ENCODE measurements at regions not wholly inside any gene's neighbourhood (a gene's known extent, or its start where the extent isn't known, plus 50 kb on each side); places are given as distances from the start of the nearest gene placed in this dataset.

DNA sequence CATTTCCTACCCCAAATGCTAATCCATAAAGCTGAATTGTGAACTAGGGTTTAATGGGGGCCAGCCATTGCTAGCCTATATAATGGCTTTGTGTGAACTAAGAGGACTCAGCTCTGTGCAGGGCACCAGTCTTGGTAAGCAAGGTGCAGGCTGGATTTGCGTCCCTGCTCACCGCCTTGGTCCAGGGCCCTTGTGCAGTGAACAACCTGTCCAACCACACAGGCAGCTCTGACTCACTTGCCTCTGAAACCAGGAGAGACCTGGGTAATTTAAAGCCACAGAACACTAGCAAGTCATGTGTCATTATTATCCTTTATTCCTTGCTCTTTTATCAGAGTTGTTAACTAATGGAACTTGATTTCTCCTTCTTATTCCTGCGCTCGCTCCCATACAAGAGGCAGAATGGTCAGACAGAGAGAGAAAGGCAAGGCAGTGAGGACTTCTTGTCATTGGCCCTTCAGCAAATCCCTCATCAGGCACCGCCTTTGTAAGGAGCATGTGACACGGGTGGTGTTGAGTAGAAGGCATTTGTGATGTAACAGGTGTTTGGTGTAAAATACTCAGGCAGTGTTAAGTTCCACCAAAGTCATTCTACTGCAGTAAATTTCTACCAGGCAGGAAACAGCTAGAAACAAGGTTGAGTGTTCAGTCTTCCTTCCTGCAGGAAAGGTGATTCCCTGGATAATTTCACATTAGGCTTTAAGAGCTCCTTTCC is 67.3 kb upstream of the OLIG2 start:
- dilution Hi-C loops (cut with MboI; ENCODE audit: extremely low pct_ligation_motif_present, low sequenced_read_pairs), result no loop called here
- H3K79me2 ChIP-seq (ENCODE audit: control insufficient read depth, insufficient read depth, low read length), result no peaks in the 10 kb centered on the region
- no peaks in the 10 kb centered on the region for H3K36me3 ChIP-seq (ENCODE audit: control insufficient read depth in 2 of 2, extremely low read depth in 1 of 2, insufficient read depth in 2 of 2, low read length in 2 of 2)
- no peaks in the 10 kb centered on the region for H4K20me1 ChIP-seq (ENCODE audit: control insufficient read depth, extremely low read depth, insufficient read depth, low read length)
- no peak overlapping the region for H3K4me3 ChIP-seq (ENCODE audit: control insufficient read depth in 2 of 3, extremely low read depth in 1 of 3, insufficient read depth in 2 of 3, low read depth in 1 of 3, low read length in 3 of 3)
- no peak overlapping the region for H3K27ac ChIP-seq (ENCODE audit: control insufficient read depth, insufficient read depth, low read length)
- no peak overlapping the region for H2AFZ ChIP-seq (ENCODE audit: control insufficient read depth, low read length)
- H3K9me3 ChIP-seq (ENCODE audit: control insufficient read depth, low read depth, low read length), result no peaks in the 10 kb centered on the region
- no peaks in the 10 kb centered on the region for H3K4me1 ChIP-seq (ENCODE audit: control insufficient read depth, extremely low read depth, insufficient read depth, low read length)
- H3K27me3 ChIP-seq (ENCODE audit: control insufficient read depth, extremely low read depth, insufficient read depth, low read length), result peaks cover 29% of the 10 kb centered on the region
- no peaks in the 10 kb centered on the region for H3K9me1 ChIP-seq (ENCODE audit: control insufficient read depth, extremely low read depth, insufficient read depth, low read length)
- no peak overlapping the region for H3K9ac ChIP-seq (ENCODE audit: control insufficient read depth, extremely low read depth, insufficient read depth, low read length)
- FAIRE-seq, result no peak
- no peak for DNase-seq (ENCODE audit: low read depth, low spot score)
- no peak for TF ChIP-seq EZH2 (IDR thresholded peaks at IDR 0.05; ENCODE audit: low read length)
- TF ChIP-seq, protein P1, sequence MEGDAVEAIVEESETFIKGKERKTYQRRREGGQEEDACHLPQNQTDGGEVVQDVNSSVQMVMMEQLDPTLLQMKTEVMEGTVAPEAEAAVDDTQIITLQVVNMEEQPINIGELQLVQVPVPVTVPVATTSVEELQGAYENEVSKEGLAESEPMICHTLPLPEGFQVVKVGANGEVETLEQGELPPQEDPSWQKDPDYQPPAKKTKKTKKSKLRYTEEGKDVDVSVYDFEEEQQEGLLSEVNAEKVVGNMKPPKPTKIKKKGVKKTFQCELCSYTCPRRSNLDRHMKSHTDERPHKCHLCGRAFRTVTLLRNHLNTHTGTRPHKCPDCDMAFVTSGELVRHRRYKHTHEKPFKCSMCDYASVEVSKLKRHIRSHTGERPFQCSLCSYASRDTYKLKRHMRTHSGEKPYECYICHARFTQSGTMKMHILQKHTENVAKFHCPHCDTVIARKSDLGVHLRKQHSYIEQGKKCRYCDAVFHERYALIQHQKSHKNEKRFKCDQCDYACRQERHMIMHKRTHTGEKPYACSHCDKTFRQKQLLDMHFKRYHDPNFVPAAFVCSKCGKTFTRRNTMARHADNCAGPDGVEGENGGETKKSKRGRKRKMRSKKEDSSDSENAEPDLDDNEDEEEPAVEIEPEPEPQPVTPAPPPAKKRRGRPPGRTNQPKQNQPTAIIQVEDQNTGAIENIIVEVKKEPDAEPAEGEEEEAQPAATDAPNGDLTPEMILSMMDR (optimal IDR thresholded peaks at IDR 0.05 in 1 of 3, IDR thresholded peaks at IDR 0.05 in 1 of 3, conservative IDR thresholded peaks at IDR 0.05 in 1 of 3; ENCODE audit: extremely low read depth in 1 of 3, insufficient read depth in 2 of 3, low read length in 3 of 3), result no peak
- H3K4me2 ChIP-seq (ENCODE audit: control insufficient read depth, extremely low read depth, insufficient read depth, low read depth, low read length), result no peak overlapping the region

DNA sequence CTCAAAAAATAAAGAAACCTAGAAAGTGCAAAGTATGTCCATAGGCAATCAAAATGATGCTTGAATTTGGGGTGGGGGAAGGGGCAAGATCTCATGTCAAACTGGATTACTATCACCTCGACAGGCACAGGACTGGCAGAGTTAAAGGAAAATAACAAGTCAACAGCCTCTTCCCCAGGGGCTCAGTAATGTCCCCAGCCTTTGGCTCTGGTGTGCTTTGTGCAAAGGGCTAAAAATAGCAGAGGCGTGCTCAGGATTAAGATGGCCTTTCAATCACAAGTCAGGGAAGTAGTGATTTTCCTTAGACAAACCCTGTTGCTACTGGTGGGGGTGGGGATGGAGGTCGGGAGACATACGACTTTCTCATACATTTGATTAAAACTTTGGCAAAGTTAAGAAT is 63.5 kb upstream of the OLIG2 start:
- Histone ChIP-seq H2AFZ (ENCODE audit: control insufficient read depth, low read length) (no peak overlapping the region), H3K27me3 (ENCODE audit: control insufficient read depth, extremely low read depth, insufficient read depth, low read length) (peaks cover 7% of the 10 kb centered on the region), H4K20me1 (ENCODE audit: control insufficient read depth, extremely low read depth, insufficient read depth, low read length) (no peaks in the 10 kb centered on the region), H3K27ac (ENCODE audit: control insufficient read depth, insufficient read depth, low read length) (no peak overlapping the region), H3K79me2 (ENCODE audit: control insufficient read depth, insufficient read depth, low read length) (no peaks in the 10 kb centered on the region), H3K9me1 (ENCODE audit: control insufficient read depth, extremely low read depth, insufficient read depth, low read length) (no peaks in the 10 kb centered on the region), H3K4me1 (ENCODE audit: control insufficient read depth, extremely low read depth, insufficient read depth, low read length) (no peaks in the 10 kb centered on the region), H3K36me3 (ENCODE audit: control insufficient read depth in 2 of 2, extremely low read depth in 1 of 2, insufficient read depth in 2 of 2, low read length in 2 of 2) (no peaks in the 10 kb centered on the region), H3K9me3 (ENCODE audit: control insufficient read depth, low read depth, low read length) (no peaks in the 10 kb centered on the region), H3K4me3 (ENCODE audit: control insufficient read depth in 2 of 3, extremely low read depth in 1 of 3, insufficient read depth in 2 of 3, low read depth in 1 of 3, low read length in 3 of 3) (no peak overlapping the region), H3K9ac (ENCODE audit: control insufficient read depth, extremely low read depth, insufficient read depth, low read length) (no peak overlapping the region), H3K4me2 (ENCODE audit: control insufficient read depth, extremely low read depth, insufficient read depth, low read depth, low read length) (no peak overlapping the region)
- FAIRE-seq (no peak), DNase-seq (ENCODE audit: low read depth, low spot score) (no peak)
- TF ChIP-seq, protein P1 (optimal IDR thresholded peaks at IDR 0.05 in 1 of 3, IDR thresholded peaks at IDR 0.05 in 1 of 3, conservative IDR thresholded peaks at IDR 0.05 in 1 of 3; ENCODE audit: extremely low read depth in 1 of 3, insufficient read depth in 2 of 3, low read length in 3 of 3), result no peak
- TF ChIP-seq EZH2 (IDR thresholded peaks at IDR 0.05; ENCODE audit: low read length), result no peak
- dilution Hi-C loops (cut with MboI; ENCODE audit: extremely low pct_ligation_motif_present, low sequenced_read_pairs), result no loop called here

Measured in keratinocyte (primary cell).